K562 (cell line): ENCODE measurements at regions not wholly inside any gene's neighbourhood (a gene's known extent, or its start where the extent isn't known, plus 50 kb on each side); places are given as distances from the start of the nearest gene placed in this dataset.
A peak's percentile ranks its signal among the peaks of the same experiment; 100 is the strongest.

Experiments used
- CTBP1 ChIP-seq: fragments of 450-650 bp; IDR thresholded peaks from 2 replicates; pipeline ENCODE4 v1.6.1; 2016; ENCODE audit warnings: borderline replicate concordance
- CXXC5 ChIP-seq: fragments of 250-450 bp; sonication (Bioruptor Pico); IDR thresholded peaks from 2 replicates; pipeline ENCODE4 v1.8.0; 2022; ENCODE audit warnings: inconsistent platforms, mild to moderate bottlenecking, moderate library complexity
- EP400 ChIP-seq: fragments of 450-650 bp; IDR thresholded peaks from 2 replicates; pipeline ENCODE4 v1.6.1; 2017; ENCODE audit warnings: antibody characterized with exemption, mild to moderate bottlenecking, moderate library complexity
- HNRNPLL ChIP-seq: fragments of 200-400 bp; formaldehyde crosslinking; IDR thresholded peaks from 2 replicates; pipeline ENCODE4 v1.6.1; 2017; ENCODE audit warnings: low read length, low read depth, mild to moderate bottlenecking; ENCODE audit not compliant: poor library complexity, severe bottlenecking
- KHSRP ChIP-seq: fragments of 450-650 bp; IDR thresholded peaks from 2 replicates; pipeline ENCODE4 v1.6.1; 2017
- TSC22D4 ChIP-seq: fragments of 450-650 bp; IDR thresholded peaks from 2 replicates; pipeline ENCODE4 v1.6.1; 2016; ENCODE audit warnings: missing genetic modification characterization, missing biosample characterization, control low read depth
- YBX1 ChIP-seq: fragments of 450-650 bp; IDR thresholded peaks from 2 replicates; pipeline ENCODE4 v1.7.1; 2016; ENCODE audit warnings: mild to moderate bottlenecking
- ZNF124 ChIP-seq: sonication (generic); formaldehyde crosslinking; IDR thresholded peaks from 2 replicates; pipeline ENCODE4 v1.8.1; 2022; ENCODE audit warnings: missing genetic modification reagents
- ZNF408 ChIP-seq: fragments of 250-450 bp; sonication (Bioruptor Pico); IDR thresholded peaks from 2 replicates; pipeline ENCODE4 v1.4.0; 2020; ENCODE audit warnings: low read depth, mild to moderate bottlenecking, moderate library complexity
- TF ChIP-seq, protein P1 (sequence below): fragments of 450-650 bp; IDR thresholded peaks from 2 replicates; pipeline ENCODE4 v1.6.1; 2016
- TF ChIP-seq, protein P2 (sequence below): fragments of 450-650 bp; formaldehyde crosslinking; IDR thresholded peaks from 2 replicates; pipeline ENCODE4 v1.4.0; 2020; ENCODE audit warnings: mild to moderate bottlenecking, moderate library complexity

DNA sequence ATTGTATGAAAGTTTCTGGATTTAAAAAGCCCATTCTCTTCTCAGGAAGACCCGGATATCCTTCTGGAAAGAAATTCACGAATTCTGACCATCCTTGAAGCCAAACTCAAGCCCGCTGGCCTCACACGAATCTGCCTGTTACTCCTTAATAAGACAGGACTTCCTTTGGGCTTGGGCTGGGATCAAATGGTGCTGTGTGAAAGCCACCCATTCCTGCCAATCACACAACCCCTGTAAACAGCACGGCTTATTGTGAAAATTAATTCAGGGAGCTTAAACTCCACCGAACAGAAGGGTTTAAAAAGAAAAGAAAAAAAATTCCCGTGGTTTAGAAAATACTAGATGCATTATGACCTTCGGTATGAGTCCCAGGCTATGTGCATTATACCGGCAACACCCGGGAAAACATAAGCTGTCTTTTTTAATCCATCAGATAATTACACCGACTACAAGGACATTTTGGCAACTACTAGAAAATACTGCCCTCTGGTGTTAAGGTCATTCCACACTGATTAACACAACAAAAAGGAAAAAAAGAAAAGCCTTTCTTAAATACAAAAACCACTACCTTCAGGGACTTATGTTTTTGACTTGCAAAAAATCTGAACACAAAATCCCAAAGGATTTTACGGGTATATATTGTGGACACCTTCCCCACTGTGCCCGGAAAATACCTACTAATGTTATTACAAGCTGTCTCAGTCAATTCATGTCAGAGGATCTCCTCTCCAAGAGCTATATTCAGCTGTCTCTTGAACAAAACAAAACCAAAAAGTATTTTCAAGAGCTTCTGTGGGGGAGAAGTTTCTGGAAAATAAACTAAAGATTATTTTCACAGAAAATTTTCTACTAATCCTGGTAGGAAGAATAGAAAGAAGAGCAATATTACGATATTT lies 76.0 kb upstream of the LSM14A start (continued):
- no peak for TF ChIP-seq YBX1
- TF ChIP-seq KHSRP: no peak
- TF ChIP-seq, protein P1, sequence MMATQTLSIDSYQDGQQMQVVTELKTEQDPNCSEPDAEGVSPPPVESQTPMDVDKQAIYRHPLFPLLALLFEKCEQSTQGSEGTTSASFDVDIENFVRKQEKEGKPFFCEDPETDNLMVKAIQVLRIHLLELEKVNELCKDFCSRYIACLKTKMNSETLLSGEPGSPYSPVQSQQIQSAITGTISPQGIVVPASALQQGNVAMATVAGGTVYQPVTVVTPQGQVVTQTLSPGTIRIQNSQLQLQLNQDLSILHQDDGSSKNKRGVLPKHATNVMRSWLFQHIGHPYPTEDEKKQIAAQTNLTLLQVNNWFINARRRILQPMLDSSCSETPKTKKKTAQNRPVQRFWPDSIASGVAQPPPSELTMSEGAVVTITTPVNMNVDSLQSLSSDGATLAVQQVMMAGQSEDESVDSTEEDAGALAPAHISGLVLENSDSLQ: peak; percentile 41; the same call in 1 of the 2 replicates
- TF ChIP-seq, protein P2, sequence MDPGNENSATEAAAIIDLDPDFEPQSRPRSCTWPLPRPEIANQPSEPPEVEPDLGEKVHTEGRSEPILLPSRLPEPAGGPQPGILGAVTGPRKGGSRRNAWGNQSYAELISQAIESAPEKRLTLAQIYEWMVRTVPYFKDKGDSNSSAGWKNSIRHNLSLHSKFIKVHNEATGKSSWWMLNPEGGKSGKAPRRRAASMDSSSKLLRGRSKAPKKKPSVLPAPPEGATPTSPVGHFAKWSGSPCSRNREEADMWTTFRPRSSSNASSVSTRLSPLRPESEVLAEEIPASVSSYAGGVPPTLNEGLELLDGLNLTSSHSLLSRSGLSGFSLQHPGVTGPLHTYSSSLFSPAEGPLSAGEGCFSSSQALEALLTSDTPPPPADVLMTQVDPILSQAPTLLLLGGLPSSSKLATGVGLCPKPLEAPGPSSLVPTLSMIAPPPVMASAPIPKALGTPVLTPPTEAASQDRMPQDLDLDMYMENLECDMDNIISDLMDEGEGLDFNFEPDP (CRISPR knock-in tag): no peak
- no peak for TF ChIP-seq TSC22D4 (tag)
- TF ChIP-seq ZNF124 (CRISPR knock-in tag): no peak
- TF ChIP-seq CXXC5 (CRISPR knock-in tag): peak; percentile 21; the same call in 1 of the 2 replicates
- no peak for TF ChIP-seq EP400
- no peak for TF ChIP-seq CTBP1
- TF ChIP-seq ZNF408 (CRISPR knock-in tag): no peak
- no peak for TF ChIP-seq HNRNPLL
